ENCODE measurements at regions not wholly inside any gene's neighbourhood (a gene's known extent, or its start where the extent isn't known, plus 50 kb on each side); places are given as distances from the start of the nearest gene placed in this dataset.

GRCh38 chr6:141866731-141867497 lies 265.8 kb upstream of the GJE1 start:
- Histone ChIP-seq H3K9me3 (no peaks in the 10 kb centered on the region), H3K27me3 (no peaks in the 10 kb centered on the region), H3K27ac (no peak overlapping the region), H3K4me3 (no peak overlapping the region), H3K4me1 (no peaks in the 10 kb centered on the region), H3K36me3 (no peaks in the 10 kb centered on the region)
- TF ChIP-seq, protein P1, sequence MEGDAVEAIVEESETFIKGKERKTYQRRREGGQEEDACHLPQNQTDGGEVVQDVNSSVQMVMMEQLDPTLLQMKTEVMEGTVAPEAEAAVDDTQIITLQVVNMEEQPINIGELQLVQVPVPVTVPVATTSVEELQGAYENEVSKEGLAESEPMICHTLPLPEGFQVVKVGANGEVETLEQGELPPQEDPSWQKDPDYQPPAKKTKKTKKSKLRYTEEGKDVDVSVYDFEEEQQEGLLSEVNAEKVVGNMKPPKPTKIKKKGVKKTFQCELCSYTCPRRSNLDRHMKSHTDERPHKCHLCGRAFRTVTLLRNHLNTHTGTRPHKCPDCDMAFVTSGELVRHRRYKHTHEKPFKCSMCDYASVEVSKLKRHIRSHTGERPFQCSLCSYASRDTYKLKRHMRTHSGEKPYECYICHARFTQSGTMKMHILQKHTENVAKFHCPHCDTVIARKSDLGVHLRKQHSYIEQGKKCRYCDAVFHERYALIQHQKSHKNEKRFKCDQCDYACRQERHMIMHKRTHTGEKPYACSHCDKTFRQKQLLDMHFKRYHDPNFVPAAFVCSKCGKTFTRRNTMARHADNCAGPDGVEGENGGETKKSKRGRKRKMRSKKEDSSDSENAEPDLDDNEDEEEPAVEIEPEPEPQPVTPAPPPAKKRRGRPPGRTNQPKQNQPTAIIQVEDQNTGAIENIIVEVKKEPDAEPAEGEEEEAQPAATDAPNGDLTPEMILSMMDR (IDR thresholded peaks at IDR 0.05) = no peak
- DNase-seq (ENCODE audit: low spot score) = no peak

- no peaks in the 10 kb centered on the region for H3K4me1 ChIP-seq
- TF ChIP-seq, protein P1 (IDR thresholded peaks at IDR 0.05) = no peak
- H3K9me3 ChIP-seq = no peaks in the 10 kb centered on the region
- H3K27me3 ChIP-seq = no peaks in the 10 kb centered on the region
- no peak for DNase-seq (ENCODE audit: low spot score)
- H3K27ac ChIP-seq = no peak overlapping the region
- no peak overlapping the region for H3K4me3 ChIP-seq
- H3K36me3 ChIP-seq = no peaks in the 10 kb centered on the region
These were observed 281.7 kb upstream of the GJE1 start for GRCh38 chr6:141851063-141851462.

DNA sequence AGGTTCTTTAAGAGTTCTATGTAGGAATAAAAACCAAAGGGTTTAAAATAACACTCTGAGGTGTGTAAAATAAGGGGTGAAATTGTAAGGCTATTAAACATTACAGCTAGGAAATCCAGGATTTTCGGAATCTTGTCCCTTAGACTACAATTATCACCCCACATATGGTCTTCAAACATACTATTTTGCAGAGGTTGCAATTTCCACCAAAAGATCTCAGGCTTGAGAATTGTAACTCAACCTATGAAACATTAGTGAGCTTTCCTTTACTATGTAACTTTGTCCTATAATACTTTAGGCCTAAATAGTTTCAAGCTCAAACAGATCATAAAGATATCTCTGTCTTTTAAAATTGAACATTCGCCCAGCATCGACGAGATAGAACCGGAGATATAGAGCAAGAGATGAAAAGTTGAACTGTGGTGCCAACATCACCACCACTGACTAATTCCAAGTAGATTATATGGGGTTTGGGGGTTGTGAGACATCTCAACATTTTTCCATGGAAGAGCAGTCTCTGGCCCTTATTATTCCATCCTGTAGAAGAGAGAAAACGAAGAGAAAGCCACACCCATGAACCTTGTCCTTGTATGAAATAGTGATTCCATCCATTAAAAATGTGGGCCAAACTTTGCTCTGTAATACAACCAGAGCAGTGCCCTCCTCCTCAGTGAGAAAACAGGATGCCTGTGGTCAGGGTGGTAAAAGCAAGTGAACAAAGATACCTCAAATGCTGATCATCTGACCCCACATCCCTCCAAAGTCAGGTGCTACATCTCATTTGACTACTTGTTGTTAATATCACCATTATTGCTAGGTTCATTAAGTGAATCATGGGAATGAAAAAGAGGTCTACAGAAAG lies 284.5 kb upstream of the GJE1 start:
- no peaks in the 10 kb centered on the region for H3K4me1 ChIP-seq
- TF ChIP-seq, protein P1 (IDR thresholded peaks at IDR 0.05) = no peak
- H3K27me3 ChIP-seq = no peaks in the 10 kb centered on the region
- H3K9me3 ChIP-seq = no peaks in the 10 kb centered on the region
- no peak overlapping the region for H3K4me3 ChIP-seq
- no peak overlapping the region for H3K27ac ChIP-seq
- H3K36me3 ChIP-seq = no peaks in the 10 kb centered on the region
- DNase-seq (ENCODE audit: low spot score) = no peak

DNA sequence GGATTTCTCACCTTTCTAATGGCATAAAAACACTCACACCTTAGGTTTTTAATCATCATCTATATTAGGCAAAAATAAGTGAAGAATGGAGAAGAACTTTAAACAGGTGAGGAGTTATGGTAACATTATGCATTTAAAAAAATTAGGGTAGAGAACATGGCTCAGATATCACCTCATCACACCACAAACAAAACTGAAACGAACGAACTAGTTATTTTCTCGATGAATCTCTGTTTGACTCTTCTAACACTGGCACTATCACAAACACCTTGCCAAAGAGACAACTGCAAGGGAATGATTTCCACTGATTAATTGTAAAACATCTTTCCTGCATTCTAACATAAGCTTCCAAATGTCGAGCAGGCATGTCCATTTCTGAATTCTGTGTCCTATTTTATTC lies 286.1 kb upstream of the GJE1 start:
- Histone ChIP-seq H3K36me3 (no peaks in the 10 kb centered on the region), H3K27ac (no peak overlapping the region), H3K9me3 (no peaks in the 10 kb centered on the region), H3K27me3 (no peaks in the 10 kb centered on the region), H3K4me1 (no peaks in the 10 kb centered on the region), H3K4me3 (no peak overlapping the region)
- DNase-seq (ENCODE audit: low spot score) = no peak
- TF ChIP-seq, protein P1 (IDR thresholded peaks at IDR 0.05) = no peak

GRCh38 chr6:141843178-141843834 lies 289.4 kb upstream of the GJE1 start:
- TF ChIP-seq, protein P1 (IDR thresholded peaks at IDR 0.05) = no peak
- H3K27me3 ChIP-seq = no peaks in the 10 kb centered on the region
- H3K27ac ChIP-seq = no peak overlapping the region
- H3K36me3 ChIP-seq = no peaks in the 10 kb centered on the region
- no peak overlapping the region for H3K4me3 ChIP-seq
- DNase-seq (ENCODE audit: low spot score) = no peak
- H3K9me3 ChIP-seq = no peaks in the 10 kb centered on the region
- H3K4me1 ChIP-seq = no peaks in the 10 kb centered on the region

Measured in right atrium auricular region (tissue), 2 donors.